Vagina (tissue), 2 donors: ENCODE measurements at regions not wholly inside any gene's neighbourhood (a gene's known extent, or its start where the extent isn't known, plus 50 kb on each side); places are given as distances from the start of the nearest gene placed in this dataset.

Experiments used
- CTCF ChIP-seq, 3 experiments: fragments of 450-650 bp in 2 of 3; fragments of 200-600 bp in 1 of 3; sonication (generic) in 1 of 3; IDR thresholded peaks; one replicate each; pipeline ENCODE4 v1.5.1; 2017 to 2019; ENCODE audit warnings: antibody characterized with exemption in 3 of 3, mild to moderate bottlenecking in 2 of 3, moderate library complexity in 2 of 3
- POLR2A ChIP-seq, 2 donors: fragments of 450-650 bp; IDR thresholded peaks; one replicate each; pipeline ENCODE4 v1.6.1; 2017; ENCODE audit warnings: antibody characterized with exemption in 2 of 2, mild to moderate bottlenecking in 2 of 2, moderate library complexity in 2 of 2

GRCh38 chr12:116346222-116346621 is 68.7 kb upstream of the MED13L start:
- TF ChIP-seq CTCF (IDR thresholded peaks at IDR 0.05), result no peak
- no peak for TF ChIP-seq POLR2A (IDR thresholded peaks at IDR 0.05)
